D721Med (cell line): ENCODE measurements at regions not wholly inside any gene's neighbourhood (a gene's known extent, or its start where the extent isn't known, plus 50 kb on each side); places are given as distances from the start of the nearest gene placed in this dataset.
"Not testable (repeated sequence)": the region's sequence is repeated elsewhere in the genome, so short reads cannot be mapped to it uniquely, and the experiment has no call there.

Experiments used
- DNase-seq: peaks from one replicate; pipeline ENCODE4 v3.0.0; 2011; ENCODE audit warnings: low spot score; ENCODE audit not compliant: insufficient read length
- FAIRE-seq: peaks from 2 replicates; lab custom pipeline; 2011; peaks lifted over from hg19 to GRCh38; lab: Jason Lieb, UNC
- TF ChIP-seq, protein P1 (sequence below): IDR thresholded peaks from 2 replicates; pipeline ENCODE4 v1.5.1; 2012; ENCODE audit warnings: mild to moderate bottlenecking, control low read depth; ENCODE audit not compliant: insufficient read depth; ENCODE audit errors: missing control alignments

DNA sequence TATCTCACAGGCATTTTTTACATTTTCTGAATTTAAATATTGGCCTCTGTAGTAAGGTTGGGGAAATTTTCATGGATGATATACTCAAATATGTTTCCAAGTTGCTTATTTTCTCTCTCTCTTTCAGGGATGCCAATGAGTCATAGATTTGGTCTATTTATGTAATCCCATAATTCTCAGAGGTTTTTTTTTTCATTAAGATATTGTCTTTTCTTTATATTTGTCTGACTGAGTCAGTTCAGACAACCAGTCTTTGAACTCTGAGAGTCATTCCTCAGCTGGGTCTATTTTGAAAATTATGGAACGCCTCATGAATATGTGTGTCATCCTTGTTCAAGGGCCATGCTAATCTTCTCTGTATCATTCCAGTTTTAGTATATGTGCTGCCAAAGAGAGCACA lies 223.2 kb downstream of the PCSK1 start:
- FAIRE-seq (no peak), DNase-seq (no peak)
- TF ChIP-seq, protein P1, sequence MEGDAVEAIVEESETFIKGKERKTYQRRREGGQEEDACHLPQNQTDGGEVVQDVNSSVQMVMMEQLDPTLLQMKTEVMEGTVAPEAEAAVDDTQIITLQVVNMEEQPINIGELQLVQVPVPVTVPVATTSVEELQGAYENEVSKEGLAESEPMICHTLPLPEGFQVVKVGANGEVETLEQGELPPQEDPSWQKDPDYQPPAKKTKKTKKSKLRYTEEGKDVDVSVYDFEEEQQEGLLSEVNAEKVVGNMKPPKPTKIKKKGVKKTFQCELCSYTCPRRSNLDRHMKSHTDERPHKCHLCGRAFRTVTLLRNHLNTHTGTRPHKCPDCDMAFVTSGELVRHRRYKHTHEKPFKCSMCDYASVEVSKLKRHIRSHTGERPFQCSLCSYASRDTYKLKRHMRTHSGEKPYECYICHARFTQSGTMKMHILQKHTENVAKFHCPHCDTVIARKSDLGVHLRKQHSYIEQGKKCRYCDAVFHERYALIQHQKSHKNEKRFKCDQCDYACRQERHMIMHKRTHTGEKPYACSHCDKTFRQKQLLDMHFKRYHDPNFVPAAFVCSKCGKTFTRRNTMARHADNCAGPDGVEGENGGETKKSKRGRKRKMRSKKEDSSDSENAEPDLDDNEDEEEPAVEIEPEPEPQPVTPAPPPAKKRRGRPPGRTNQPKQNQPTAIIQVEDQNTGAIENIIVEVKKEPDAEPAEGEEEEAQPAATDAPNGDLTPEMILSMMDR: no peak

GRCh38 chr5:96207420-96207819 lies 225.6 kb downstream of the PCSK1 start:
- TF ChIP-seq, protein P1: no peak
- no peak for FAIRE-seq
- no peak for DNase-seq

GRCh38 chr5:96203761-96204160 lies 229.3 kb downstream of the PCSK1 start:
- FAIRE-seq: no peak
- no peak for DNase-seq
- TF ChIP-seq, protein P1: no peak

- DNase-seq (no peak), FAIRE-seq (no peak)
- TF ChIP-seq, protein P1: no peak
Measured at GRCh38 chr5:96201503-96201902, 231.5 kb downstream of the PCSK1 start.

DNA sequence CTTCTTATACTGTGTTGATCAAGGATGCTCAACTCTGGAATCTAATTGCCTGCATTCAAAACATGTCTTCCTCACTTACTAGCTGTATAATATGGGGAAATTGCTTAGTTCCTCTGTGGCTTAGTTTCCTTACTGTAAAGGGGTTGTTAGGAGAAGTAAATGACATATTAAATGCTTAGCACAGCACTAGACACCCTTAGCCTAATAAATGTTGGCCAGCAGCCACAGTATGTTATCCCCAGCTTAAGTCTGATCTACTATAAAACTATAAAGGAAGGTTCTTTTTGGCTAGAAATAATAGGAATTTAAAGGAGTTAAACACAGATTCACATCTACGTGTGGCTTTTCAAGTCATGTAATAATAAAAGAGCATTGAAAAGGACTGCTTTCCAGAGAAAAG lies 232.4 kb downstream of the PCSK1 start:
- FAIRE-seq: no peak
- no peak for DNase-seq
- TF ChIP-seq, protein P1: no peak

GRCh38 chr5:96199713-96200183 lies 233.3 kb downstream of the PCSK1 start:
- DNase-seq (no peak), FAIRE-seq (no peak)
- TF ChIP-seq, protein P1: no peak

DNA sequence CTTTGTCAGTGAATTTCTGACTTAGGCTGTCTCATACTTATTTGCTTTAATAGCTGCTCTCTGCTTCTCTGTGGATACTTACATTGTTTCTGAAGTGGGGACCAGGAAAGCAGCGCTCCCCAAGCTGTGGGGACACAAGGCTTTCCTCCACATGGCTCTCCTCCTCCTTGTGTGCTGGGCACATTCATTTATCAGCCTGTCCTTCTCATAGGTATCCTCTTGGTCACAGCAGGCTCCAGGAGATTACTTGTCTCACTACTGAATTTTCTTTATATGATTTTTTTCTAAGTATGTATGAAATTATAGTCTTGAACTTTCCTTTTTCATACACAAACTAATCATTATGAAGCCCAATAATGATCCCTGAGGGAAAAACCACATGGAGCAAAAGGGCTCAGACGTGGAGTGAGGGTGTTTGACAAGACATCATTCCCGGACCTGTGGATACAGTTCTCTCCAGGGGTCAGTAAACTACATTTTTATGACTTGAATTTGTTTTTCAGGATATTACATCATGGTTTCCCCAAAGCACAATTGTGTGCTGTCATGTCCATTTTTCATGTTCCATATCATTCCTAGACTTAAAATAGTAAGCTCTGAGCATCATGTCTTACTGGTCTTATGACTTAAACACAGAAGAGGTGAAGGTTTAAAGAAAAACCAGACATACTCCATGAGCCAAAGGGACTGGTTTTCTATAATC lies 234.5 kb downstream of the PCSK1 start:
- TF ChIP-seq, protein P1: no peak
- FAIRE-seq (no peak), DNase-seq (no peak)

- not testable (repeated sequence) for FAIRE-seq, DNase-seq
Measured at GRCh38 chr5:96197767-96198166, 235.3 kb downstream of the PCSK1 start.
